ENCODE measurements at regions not wholly inside any gene's neighbourhood (a gene's known extent, or its start where the extent isn't known, plus 50 kb on each side); places are given as distances from the start of the nearest gene placed in this dataset.

- TF ChIP-seq CTCF (IDR thresholded peaks at IDR 0.05) = no peak
- TF ChIP-seq POLR2A (IDR thresholded peaks at IDR 0.05) = no peak
These were observed 228.6 kb upstream of the STK17B start for GRCh38 chr2:196399722-196400691.

All from thyroid gland (tissue), 4 donors.